HG03064 (cell line): ENCODE measurements at regions not wholly inside any gene's neighbourhood (a gene's known extent, or its start where the extent isn't known, plus 50 kb on each side); places are given as distances from the start of the nearest gene placed in this dataset.

ENCODE experiments used
- ATAC-seq: cut with Tn5 transposase; IDR thresholded peaks from one replicate; pipeline ENCODE4 v1.9.1; 2021; ENCODE audit warnings: low read depth; ENCODE audit not compliant: unreplicated experiment

GRCh38 chr13:48839171-48839570 lies 136.5 kb upstream of the FNDC3A start:
- ATAC-seq: no peak

DNA sequence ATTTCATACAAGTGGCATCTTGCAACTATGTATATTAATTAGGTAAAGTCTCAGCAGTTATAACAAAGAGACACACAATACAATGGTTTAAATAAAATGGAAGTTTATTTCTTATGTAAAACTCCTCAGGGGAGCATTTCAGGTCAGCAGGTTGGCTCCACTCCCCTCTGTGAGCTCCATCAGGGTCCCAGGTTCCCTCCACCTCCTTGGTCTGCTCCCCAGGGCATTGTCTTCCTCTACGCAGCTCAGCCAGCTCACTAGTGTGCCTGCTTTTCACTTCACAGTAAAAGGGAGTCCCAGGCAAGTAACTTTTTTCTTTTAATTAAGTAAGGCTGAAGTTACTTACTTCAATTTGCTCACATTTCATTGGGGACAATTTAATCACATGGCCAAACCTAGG lies 135.3 kb upstream of the FNDC3A start:
- ATAC-seq: no peak

DNA sequence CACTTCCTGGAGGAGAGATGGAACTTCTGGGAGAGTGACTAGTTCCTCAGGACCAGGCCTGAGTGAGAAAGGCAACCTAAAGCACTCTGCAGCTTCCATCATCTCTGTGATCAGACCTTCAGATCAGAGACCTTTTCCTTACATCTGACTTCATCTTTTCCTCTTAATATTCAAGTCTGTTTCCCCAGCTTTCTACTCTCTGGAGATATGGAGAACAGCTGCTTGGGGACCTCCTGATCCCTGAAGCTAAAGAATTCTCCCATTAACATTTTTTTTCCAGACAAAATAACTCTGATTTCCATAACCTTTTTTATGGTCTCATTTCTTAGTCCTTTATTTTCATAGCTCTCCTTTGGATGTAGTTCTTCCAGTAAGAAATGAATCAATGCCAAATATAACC lies 133.4 kb upstream of the FNDC3A start:
- no peak for ATAC-seq

DNA sequence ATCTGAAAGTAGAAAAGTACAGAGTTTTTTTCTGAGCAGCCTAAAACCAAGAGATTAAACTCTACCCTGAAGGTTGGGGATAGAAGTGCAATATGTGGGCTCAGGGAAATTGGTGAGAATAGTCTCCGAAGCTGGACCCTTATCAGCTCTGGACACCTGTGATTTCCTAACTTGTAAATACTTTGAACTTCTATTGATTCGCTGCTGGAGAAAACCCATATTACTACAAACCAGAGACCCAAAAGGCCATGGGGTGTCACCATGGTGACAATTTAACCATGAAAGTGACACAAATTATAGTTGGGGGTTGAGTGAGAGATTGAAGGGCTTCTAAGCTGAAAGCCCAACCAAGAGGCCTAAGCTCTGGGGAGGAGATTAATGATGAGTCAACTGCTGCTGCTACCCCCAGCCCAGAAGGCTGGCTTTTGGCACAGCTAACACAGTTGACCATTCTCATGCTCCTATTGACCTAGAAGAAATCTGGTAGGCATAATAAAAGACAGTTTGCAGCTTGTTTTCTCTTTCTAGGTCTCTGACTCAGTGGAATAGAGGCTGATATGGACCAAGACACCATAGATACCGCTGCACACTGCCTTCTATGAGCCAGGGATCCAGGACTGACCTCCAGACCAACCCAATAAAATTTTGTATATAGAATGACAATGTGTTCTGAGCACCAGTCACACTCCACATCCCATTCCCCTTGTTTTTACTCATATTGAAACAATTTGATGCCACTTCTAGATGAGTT lies 131.9 kb upstream of the FNDC3A start:
- no peak for ATAC-seq

GRCh38 chr13:48844676-48845075 lies 131.0 kb upstream of the FNDC3A start:
- ATAC-seq: no peak

GRCh38 chr13:48849515-48849914 lies 126.2 kb upstream of the FNDC3A start:
- ATAC-seq: no peak

DNA sequence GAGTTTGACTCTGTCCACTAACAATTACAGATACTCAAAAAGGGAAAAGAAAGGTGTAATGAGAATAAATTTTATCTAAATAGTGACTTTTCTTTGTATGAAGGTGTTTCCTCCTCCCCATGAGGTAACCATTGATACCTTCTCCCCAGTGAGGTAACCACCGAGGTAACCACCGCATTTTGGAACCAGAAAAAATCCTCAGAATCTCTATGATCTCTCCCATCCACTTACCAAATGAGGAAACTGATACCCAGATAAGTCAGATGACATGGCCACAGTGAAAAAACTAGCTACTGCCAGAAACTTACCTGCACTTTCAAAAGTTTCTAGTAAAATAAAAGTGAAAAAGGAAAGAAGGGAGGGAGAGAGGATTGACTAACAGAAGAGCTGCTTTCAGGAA lies 124.0 kb upstream of the FNDC3A start:
- ATAC-seq: no peak

GRCh38 chr13:48852911-48853727 lies 122.6 kb upstream of the FNDC3A start:
- no peak for ATAC-seq

GRCh38 chr13:48853728-48854102 lies 122.0 kb upstream of the FNDC3A start:
- ATAC-seq: no peak

GRCh38 chr13:48857576-48857975 lies 118.1 kb upstream of the FNDC3A start:
- ATAC-seq: no peak

GRCh38 chr13:48858122-48858902 lies 117.4 kb upstream of the FNDC3A start:
- no peak for ATAC-seq

GRCh38 chr13:48859272-48860105 lies 116.2 kb upstream of the FNDC3A start:
- no peak for ATAC-seq

DNA sequence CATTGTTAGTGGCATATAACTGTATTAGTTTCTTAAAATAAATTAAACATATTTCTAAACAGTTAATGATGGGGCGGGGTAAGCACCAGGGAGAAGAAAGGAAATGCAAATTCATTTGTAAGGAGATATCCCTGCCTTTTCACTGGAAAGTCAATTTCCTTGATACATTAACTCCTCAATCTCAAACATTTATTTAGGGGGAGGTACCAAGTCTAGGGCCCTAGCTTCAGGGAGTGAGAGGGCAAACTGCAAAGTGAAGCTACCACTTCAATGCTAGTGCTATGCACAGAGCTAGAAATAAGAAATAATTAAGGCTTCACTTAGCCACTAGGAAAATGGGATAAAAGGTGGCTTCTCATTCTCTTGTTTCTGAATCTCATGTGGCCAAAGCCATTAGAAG lies 115.3 kb upstream of the FNDC3A start:
- no peak for ATAC-seq

DNA sequence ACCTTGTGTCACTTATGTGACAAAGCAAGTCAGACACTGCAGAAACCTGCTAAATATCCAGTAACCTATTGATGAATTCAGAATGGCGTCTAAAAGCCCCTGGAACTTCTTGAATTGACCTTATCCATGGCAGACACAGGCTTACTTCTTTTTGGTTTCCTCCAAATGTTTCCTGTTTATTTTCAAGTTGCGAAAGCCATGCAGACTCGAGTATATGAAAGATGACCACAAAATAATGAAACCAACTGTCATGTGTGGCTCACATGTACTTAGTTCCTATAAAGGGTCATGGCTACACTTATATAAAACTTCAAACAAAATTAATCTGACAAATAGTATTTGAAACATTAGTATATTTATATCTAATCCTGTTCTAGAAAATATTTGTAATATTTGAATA lies 113.1 kb upstream of the FNDC3A start:
- no peak for ATAC-seq

DNA sequence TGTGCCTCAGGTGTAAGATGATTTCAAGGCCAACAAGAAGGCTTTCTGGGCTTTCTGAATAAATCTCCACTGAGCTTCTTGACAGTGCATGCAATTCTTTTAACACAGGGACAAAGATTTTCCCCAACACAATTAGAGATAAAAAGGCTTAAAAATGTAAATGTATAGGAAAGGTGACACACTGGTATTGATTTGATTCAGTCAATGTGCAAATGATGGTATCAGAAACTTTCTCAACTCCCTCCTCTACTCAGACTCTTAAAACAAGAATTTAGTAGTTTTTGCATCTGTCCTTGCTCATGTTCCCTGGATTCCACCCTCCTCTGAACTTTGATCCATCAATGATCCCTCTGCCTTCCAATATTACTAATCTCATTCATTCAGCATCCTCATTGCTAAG lies 111.6 kb upstream of the FNDC3A start:
- ATAC-seq: no peak

GRCh38 chr13:48866249-48866648 lies 109.5 kb upstream of the FNDC3A start:
- ATAC-seq: no peak

- no peak for ATAC-seq
These were observed 102.6 kb upstream of the FNDC3A start for GRCh38 chr13:48873081-48873480.

DNA sequence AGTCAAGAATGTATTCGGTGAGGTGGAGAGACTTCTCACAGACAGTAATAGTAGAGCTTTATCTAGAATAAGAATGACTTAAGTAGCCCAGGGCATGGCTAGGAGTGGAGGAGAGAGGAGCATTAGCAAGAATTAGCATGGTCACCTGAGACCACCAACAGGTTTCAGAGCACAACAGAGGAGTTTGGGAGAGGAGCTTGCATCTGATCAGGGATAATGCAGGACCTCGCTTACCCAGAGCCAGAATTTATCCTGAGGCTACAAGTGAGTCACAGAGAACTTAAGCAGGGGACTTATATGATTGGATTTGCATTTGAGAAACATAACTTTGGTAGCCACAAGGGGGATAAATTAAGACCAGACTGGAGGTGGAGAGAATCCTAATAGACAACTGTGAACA lies 102.1 kb upstream of the FNDC3A start:
- ATAC-seq: no peak

DNA sequence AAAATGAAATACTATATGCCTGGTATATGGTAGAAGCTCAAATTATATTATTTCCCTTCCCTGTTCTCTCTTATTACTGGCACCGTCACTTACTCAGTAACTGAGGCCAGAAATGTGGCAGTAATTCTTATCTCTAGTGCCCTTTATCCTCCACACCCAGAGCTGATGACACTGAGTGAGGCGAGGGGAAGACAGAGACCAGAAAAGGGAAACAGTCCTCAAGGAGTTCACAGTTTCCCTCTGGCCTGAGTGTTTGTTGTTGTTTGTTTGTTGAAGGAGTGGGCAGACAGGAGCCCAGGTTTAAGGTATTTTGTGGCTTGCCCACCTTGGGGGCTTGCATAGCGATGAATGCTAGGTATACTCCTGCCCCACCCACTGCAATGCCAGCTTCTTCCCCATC lies 101.5 kb upstream of the FNDC3A start:
- no peak for ATAC-seq

DNA sequence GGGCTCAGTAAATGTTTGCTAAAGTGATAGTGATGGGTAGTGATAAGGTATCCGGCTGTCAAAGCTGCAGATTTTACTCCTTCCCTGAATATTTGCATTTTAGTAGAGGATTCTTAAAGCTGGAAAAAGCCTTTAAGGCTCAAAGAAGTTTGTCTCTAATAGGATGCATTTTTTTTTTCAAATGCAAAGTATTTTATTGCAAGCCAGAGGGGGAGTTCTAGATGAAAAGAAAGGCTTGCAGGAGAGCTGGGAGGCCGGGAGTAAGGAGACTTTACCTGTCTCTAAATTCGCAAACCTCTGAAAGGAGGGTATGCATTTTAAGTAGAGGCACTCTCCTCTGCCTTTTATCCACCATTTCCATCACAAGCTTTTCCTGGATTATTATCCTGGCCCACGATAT lies 100.7 kb upstream of the FNDC3A start:
- ATAC-seq: no peak

DNA sequence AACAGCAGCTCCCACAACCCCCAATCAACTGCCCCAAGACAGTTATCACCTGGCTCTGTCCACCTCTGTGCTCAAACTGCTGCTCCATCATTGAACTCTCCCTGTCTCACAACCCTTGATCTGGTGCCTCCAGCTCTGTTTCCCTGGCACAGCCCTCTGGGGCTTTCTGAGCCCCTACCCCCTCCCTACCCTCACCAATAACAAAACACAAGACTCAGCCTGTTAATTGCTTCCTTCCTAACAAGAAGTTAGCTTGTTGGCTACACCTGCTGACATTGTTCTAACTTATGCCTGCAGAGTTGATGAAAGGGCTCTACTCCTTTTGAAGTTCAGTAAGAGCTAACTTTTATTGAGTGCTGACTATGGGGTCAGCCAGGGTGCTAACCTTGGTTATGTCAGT lies 99.4 kb upstream of the FNDC3A start:
- ATAC-seq: no peak
